ENCODE measurements at regions not wholly inside any gene's neighbourhood (a gene's known extent, or its start where the extent isn't known, plus 50 kb on each side); places are given as distances from the start of the nearest gene placed in this dataset.
A peak's percentile ranks its signal among the peaks of the same experiment; 100 is the strongest.

DNA sequence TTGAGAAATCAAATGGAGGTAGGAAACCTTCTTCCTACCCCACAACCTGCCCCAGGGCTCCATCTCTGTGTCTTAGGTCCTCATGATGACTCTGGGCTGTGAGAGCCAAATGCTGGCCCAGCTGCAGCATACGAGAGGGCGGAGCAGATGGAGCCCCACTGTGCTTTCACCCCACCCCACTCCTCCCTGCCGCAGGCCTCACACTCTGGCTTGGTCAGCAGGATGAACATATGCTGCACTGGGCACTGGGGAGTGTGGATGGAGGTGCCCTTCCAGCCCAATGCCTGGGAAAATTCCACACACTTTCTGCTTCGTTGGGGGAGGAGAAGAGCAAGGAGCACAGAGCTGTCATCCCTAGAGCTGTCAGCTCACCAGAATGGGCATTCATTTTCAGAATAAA lies 271.6 kb upstream of the CADM1 start:
- no peak for DNase-seq

GRCh38 chr11:115774756-115775155 lies 270.5 kb upstream of the CADM1 start:
- no peak for DNase-seq

- no peak for DNase-seq
These were observed 265.7 kb upstream of the CADM1 start for GRCh38 chr11:115769891-115770290.

DNA sequence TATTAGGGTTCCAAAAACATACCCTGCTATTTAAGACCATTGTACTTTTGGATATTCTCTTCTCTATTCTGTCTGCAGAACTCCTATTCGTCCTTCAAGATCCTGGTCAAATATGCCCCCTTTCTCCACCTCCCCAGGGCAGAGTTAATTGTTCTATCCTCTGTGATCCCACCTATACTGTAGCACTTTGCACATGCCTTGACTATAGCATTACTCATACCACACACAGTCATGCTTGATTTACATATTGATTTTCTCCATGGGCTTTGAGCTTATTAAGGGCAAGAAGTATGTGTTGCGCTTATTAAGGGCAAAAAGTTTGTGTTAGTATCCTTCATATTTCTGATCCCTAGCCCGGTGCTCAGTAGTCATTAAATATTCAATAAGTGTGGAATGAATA lies 263.7 kb upstream of the CADM1 start:
- no peak for DNase-seq

DNA sequence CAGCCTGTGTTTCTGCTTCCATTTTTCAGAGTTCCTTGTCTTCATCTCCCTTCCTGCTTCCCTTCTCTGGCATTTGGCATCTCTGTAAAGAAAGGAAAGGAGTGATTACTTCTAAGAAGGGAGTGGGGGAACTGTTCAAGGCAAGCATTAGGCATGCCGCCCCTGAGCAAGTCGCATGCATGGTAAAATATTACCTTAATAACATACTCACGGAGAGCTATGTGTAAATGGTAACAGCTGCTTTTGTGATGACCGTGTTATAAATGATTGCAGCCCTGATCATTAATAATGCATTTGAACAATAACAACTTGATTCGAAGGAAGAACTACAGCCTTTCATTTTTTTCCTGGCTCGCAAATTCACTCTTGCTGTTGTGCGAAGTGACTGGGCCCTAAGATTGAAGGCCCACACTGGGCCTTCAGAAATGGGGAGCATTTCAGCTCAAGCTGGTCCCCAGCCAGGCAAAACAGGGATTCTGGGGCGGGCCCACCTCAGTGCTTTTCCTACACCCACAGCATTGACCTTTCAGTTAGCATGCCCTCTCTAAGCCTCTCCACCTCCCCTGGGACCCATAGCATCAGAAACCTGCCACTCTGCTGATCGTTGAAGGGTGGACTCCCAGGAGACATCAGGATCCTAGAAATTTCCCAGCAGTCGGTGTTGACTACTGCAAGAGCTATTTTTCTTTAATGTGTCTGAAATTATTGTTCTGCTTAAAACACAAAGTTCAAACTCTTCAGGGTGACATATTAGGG lies 263.0 kb upstream of the CADM1 start:
- no peak for DNase-seq

- DNase-seq = no peak
These were observed 262.3 kb upstream of the CADM1 start for GRCh38 chr11:115766561-115766960.

- no peak for DNase-seq
These were observed 261.6 kb upstream of the CADM1 start for GRCh38 chr11:115765803-115766239.

GRCh38 chr11:115764176-115764575 lies 260.0 kb upstream of the CADM1 start:
- no peak for DNase-seq

- DNase-seq = no peak
These were observed 257.6 kb upstream of the CADM1 start for GRCh38 chr11:115761817-115762216.

GRCh38 chr11:115761348-115761747 lies 257.1 kb upstream of the CADM1 start:
- DNase-seq = no peak

- no peak for DNase-seq
These were observed 256.5 kb upstream of the CADM1 start for GRCh38 chr11:115760461-115761320.

DNA sequence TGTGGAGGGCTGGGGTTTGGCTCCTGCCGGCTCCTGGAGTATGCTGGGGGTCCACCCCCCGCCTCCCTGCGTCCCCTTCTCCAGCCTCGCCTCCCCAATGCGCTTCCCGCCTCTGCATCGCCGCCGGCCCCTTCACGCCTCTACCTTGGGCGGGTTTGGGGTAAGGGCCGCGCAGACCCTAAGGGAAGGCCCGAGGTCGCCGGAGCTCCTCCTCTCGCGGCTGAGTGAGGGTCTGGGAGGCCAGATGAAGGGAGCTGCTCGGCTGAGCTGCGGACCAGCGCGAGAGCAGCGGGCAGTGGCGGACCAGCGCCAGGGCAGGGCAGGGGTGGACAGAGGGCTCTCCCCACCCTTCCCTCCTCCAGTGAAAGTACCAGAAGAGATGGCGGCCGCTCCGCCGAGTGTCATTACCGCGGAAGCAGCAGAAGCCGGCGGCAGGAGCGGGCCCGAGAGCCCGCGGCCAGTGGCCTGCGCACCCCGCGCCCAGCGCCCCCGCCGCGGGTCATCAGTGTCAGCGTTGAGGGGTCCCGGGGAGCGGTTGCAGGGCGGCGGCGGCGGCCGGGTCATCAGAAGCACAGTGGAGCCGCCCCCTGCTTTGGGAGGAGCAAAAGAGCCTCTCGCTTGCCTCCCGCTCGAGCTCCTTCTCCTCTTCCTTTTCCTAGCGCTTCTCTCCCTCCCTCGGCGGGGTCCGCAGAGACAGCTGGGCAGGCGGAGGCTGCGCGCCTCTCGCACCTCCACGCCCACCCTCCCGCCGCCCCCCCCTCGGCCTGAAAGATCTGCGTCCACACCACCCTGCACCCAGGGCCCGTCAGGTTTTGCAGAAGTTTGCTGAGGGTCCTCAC lies 255.6 kb upstream of the CADM1 start:
- DNase-seq = peak; percentile 81

GRCh38 chr11:115758011-115758410 lies 253.8 kb upstream of the CADM1 start:
- no peak for DNase-seq

DNA sequence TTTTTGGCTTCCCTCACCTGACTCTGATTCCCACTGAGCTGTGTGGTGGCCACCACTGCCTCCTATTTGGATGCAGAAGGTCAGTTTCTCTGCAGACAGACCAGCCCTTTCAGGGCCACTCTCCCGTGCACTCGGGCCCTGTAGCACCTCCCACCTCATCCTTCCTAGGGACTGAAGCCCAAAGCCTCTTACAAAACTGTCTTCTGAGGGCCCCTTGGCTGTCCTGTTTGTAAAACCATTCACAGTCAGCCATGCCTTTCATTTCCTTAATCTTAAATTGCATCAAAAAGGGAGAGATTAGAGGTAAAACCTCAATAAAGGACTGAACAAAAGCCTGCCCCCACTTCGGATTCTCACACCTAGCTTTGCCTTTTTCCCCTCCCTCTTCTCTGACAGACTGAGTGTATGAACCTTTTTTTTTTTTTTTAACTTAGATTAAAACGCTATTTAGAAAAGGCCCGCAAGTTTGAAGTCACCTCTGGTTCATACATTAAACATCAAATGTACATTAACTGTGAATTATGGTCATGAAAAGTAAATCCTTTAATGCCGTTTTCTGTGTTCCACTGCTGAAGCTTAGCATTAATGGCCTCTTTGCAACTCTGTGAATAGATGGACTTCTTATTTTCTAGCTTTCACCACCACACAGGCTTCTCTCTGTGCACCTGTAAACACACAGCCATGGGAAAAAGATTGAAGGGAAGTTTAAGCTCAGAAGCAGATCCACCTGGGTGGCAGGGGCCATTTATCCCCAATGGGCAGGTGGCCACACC lies 247.2 kb upstream of the CADM1 start:
- DNase-seq = no peak

DNA sequence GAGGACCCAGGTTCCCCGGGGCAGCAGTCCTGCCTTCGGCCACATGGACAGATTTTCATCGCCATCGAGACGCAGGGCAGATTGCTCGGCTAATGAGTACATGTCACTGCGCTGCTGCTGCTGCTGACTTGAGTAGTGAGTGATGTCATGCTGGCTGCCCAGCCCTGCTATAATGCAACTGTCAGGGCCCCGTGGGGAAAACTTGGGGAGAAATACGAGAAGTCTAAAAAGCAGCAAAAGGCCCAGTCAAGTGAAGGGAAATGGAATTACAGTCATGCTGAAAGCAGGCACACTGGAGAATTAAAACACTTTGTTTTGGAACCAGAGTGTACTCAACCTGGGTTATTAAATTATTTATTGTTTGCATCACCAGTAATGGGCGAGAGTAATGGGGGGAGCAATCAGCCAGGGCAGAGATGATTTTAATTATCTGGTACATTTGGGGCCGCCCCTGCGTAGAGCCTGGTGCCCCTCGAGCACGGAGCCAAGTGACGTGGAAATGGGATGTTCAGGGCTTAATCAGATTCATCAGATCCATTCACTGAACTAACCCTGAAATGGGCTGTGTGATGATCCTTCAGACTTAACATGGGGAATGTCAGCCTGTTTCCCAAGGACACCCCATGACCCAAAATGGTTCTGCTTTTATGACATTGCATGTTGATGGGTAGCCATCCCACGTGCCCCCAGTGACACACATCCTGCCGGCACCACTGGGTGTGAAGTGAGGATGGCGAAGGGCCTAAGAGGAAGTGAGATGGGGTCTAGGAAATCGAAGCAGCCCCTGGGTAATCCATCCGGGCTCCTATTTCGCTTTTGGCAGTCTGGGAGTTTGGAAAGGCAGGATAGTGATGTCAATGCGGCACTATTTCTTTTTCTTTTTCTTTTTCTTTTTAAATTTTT lies 241.6 kb upstream of the CADM1 start:
- peak; percentile 82 for DNase-seq

GRCh38 chr11:115745066-115745465 lies 240.9 kb upstream of the CADM1 start:
- no peak for DNase-seq

- DNase-seq = no peak
These were observed 239.5 kb upstream of the CADM1 start for GRCh38 chr11:115743719-115744118.

GRCh38 chr11:115741376-115742107 lies 237.3 kb upstream of the CADM1 start:
- no peak for DNase-seq

- DNase-seq = no peak
These were observed 236.1 kb upstream of the CADM1 start for GRCh38 chr11:115740324-115740723.

DNA sequence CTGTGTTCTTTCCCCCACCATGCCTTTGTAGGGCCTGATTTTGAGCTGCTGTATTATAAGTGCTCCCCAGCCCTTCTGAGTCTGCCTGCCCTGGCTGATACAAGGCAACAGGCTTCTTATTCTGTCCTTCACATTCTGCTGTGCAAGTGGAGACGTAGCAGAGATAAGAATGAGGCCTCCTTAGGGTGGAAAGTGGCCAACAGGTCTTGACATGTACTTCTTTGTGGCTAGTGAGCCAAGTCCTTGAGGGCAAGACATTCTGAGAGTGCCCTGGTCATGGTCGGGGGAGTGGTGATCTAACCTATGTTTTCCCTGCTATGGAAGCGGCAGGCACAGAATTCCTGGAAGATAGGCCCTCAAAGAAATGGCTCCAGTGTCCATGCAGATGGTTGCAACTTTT lies 235.7 kb upstream of the CADM1 start:
- no peak for DNase-seq

- DNase-seq = no peak
These were observed 234.9 kb upstream of the CADM1 start for GRCh38 chr11:115739146-115739545.

All from right hindlimb (tissue), 1 donor.